Astrocyte (in vitro differentiated cells and primary cell): ENCODE measurements at regions not wholly inside any gene's neighbourhood (a gene's known extent, or its start where the extent isn't known, plus 50 kb on each side); places are given as distances from the start of the nearest gene placed in this dataset.

Experiments used
- DNase-seq: peaks from one replicate; pipeline ENCODE4 v3.0.0-alpha.2; 2010; ENCODE audit warnings: low read depth
- FAIRE-seq: peaks from 2 replicates; lab custom pipeline; 2011; peaks lifted over from hg19 to GRCh38; lab: Jason Lieb, UNC
- H2AFZ ChIP-seq: 2 replicates; pipeline ENCODE4 v1.6.0; 2012; ENCODE audit warnings: low read depth, low read length, inconsistent platforms
- H3K27ac ChIP-seq: 2 replicates; pipeline ENCODE4 v1.5.1; 2011; ENCODE audit warnings: low read depth, low read length, inconsistent platforms
- H3K27me3 ChIP-seq: 2 replicates; pipeline ENCODE4 v1.6.0; 2011; ENCODE audit warnings: low read length, inconsistent platforms; ENCODE audit not compliant: insufficient read depth
- H3K36me3 ChIP-seq: 2 replicates; pipeline ENCODE4 v1.5.1; 2011; ENCODE audit warnings: low read length, inconsistent platforms; ENCODE audit not compliant: insufficient read depth
- H3K4me1 ChIP-seq: 2 replicates; pipeline ENCODE4 v1.5.1; 2011; ENCODE audit warnings: low read length, inconsistent platforms; ENCODE audit not compliant: insufficient read depth
- H3K4me2 ChIP-seq: 2 replicates; pipeline ENCODE4 v1.6.0; 2012; ENCODE audit warnings: low read length, inconsistent platforms
- H3K4me3 ChIP-seq: 2 replicates; pipeline ENCODE4 v1.5.1; 2011; ENCODE audit warnings: low read depth, mild to moderate bottlenecking, low read length, inconsistent platforms; ENCODE audit not compliant: insufficient read depth
- H3K79me2 ChIP-seq: 2 replicates; pipeline ENCODE4 v1.6.0; 2012; ENCODE audit warnings: mild to moderate bottlenecking, low read length, inconsistent platforms; ENCODE audit not compliant: insufficient read depth
- H3K9ac ChIP-seq: 2 replicates; pipeline ENCODE4 v1.6.0; 2012; ENCODE audit warnings: mild to moderate bottlenecking, low read length, inconsistent platforms
- H3K9me3 ChIP-seq: 2 replicates; pipeline ENCODE4 v1.5.1; 2012; ENCODE audit warnings: low read depth, mild to moderate bottlenecking, low read length, inconsistent platforms; ENCODE audit not compliant: insufficient read depth
- H4K20me1 ChIP-seq: 2 replicates; pipeline ENCODE4 v1.6.0; 2012; ENCODE audit warnings: low read length, inconsistent platforms; ENCODE audit not compliant: insufficient read depth
- H3K27ac Mint-ChIP-seq: one replicate; pipeline ENCODE4 v1.8.0; 2021; ENCODE audit warnings: mild to moderate bottlenecking, mixed read lengths; ENCODE audit not compliant: unreplicated experiment
- H3K27me3 Mint-ChIP-seq: one replicate; pipeline ENCODE4 v1.8.0; 2021; ENCODE audit warnings: low read depth, mixed read lengths; ENCODE audit not compliant: unreplicated experiment
- H3K36me3 Mint-ChIP-seq: one replicate; pipeline ENCODE4 v1.8.0; 2021; ENCODE audit warnings: low read depth, mixed read lengths; ENCODE audit not compliant: unreplicated experiment
- H3K4me1 Mint-ChIP-seq: one replicate; pipeline ENCODE4 v1.8.0; 2021; ENCODE audit warnings: low read depth, mixed read lengths; ENCODE audit not compliant: unreplicated experiment
- H3K4me3 Mint-ChIP-seq: one replicate; pipeline ENCODE4 v1.8.0; 2021; ENCODE audit warnings: mild to moderate bottlenecking, moderate library complexity, mixed read lengths; ENCODE audit not compliant: unreplicated experiment
- H3K9me3 Mint-ChIP-seq: one replicate; pipeline ENCODE4 v1.8.0; 2021; ENCODE audit warnings: mild to moderate bottlenecking, mixed read lengths; ENCODE audit not compliant: unreplicated experiment
- CTCF ChIP-seq: IDR thresholded peaks from 2 replicates; pipeline ENCODE4 v1.5.1; 2011; ENCODE audit warnings: low read depth, mild to moderate bottlenecking, inconsistent platforms, low read length, moderate library complexity; ENCODE audit not compliant: insufficient read depth
- EZH2 ChIP-seq: IDR thresholded peaks from 2 replicates; pipeline ENCODE4 v1.6.1; 2012; ENCODE audit warnings: mild to moderate bottlenecking, low read length, inconsistent platforms; ENCODE audit not compliant: insufficient read depth

- H3K27me3 Mint-ChIP-seq, result no peaks in the 10 kb centered on the region
- DNase-seq, result peak; percentile 37
- TF ChIP-seq CTCF (no peak), EZH2 (no peak)
- Histone ChIP-seq H2AFZ (no peak overlapping the region), H4K20me1 (no peaks in the 10 kb centered on the region), H3K4me3 (no peak overlapping the region), H3K4me2 (no peak overlapping the region), H3K79me2 (no peaks in the 10 kb centered on the region), H3K36me3 (no peaks in the 10 kb centered on the region), H3K9ac (no peak overlapping the region), H3K27ac (no peak overlapping the region), H3K4me1 (no peaks in the 10 kb centered on the region), H3K27me3 (no peaks in the 10 kb centered on the region), H3K9me3 (no peaks in the 10 kb centered on the region)
- peaks cover 2% of the 10 kb centered on the region for H3K9me3 Mint-ChIP-seq
- FAIRE-seq, result no peak
- peak overlapping the region; percentile 51 for H3K27ac Mint-ChIP-seq
- H3K4me3 Mint-ChIP-seq, result no peak overlapping the region
- peaks cover 15% of the 10 kb centered on the region for H3K4me1 Mint-ChIP-seq
- no peaks in the 10 kb centered on the region for H3K36me3 Mint-ChIP-seq
Observed at GRCh38 chr5:27140831-27141230, 102.4 kb upstream of the CDH9 start.

DNA sequence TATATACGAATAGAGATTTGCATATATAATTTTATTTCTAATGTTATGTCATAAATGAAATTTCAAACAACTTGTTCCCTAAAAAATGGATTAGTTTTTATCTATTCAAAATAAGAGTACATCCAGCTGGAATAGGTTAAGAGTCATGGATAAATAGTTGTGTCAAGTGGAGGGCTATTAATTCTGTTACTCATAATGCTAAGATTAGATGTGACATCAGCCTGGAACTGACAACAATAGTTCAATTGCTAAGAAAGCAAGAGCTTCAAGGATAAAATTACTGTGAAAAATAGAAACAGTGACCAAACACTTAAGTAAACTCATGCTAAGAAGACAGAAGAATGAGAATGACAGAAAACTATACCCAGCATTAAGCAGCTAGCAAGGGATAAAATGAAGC, 92.2 kb upstream of the CDH9 start:
- Mint-ChIP-seq H3K27ac (peak overlapping the region; percentile 42), H3K36me3 (no peaks in the 10 kb centered on the region), H3K4me1 (peaks cover 8% of the 10 kb centered on the region), H3K9me3 (peaks cover 2% of the 10 kb centered on the region), H3K4me3 (no peak overlapping the region), H3K27me3 (no peaks in the 10 kb centered on the region)
- Histone ChIP-seq H4K20me1 (no peaks in the 10 kb centered on the region), H3K9ac (no peak overlapping the region), H3K27me3 (no peaks in the 10 kb centered on the region), H3K4me2 (no peak overlapping the region), H3K4me3 (no peak overlapping the region), H3K36me3 (no peaks in the 10 kb centered on the region), H2AFZ (no peak overlapping the region), H3K9me3 (no peaks in the 10 kb centered on the region), H3K27ac (no peak overlapping the region), H3K79me2 (no peaks in the 10 kb centered on the region), H3K4me1 (no peaks in the 10 kb centered on the region)
- no peak for FAIRE-seq
- DNase-seq, result peak; percentile 68
- no peak for TF ChIP-seq CTCF
- TF ChIP-seq EZH2, result no peak

- Histone ChIP-seq H3K79me2 (no peaks in the 10 kb centered on the region), H2AFZ (no peak overlapping the region), H3K4me1 (no peaks in the 10 kb centered on the region), H3K9ac (no peak overlapping the region), H3K36me3 (no peaks in the 10 kb centered on the region), H3K4me2 (no peak overlapping the region), H3K4me3 (no peak overlapping the region), H3K27me3 (no peaks in the 10 kb centered on the region), H3K27ac (no peak overlapping the region), H4K20me1 (no peaks in the 10 kb centered on the region), H3K9me3 (no peaks in the 10 kb centered on the region)
- H3K4me3 Mint-ChIP-seq, result no peak overlapping the region
- H3K4me1 Mint-ChIP-seq, result peaks cover 8% of the 10 kb centered on the region
- H3K9me3 Mint-ChIP-seq, result no peaks in the 10 kb centered on the region
- TF ChIP-seq EZH2 (no peak), CTCF (no peak)
- H3K36me3 Mint-ChIP-seq, result no peaks in the 10 kb centered on the region
- no peak for DNase-seq
- H3K27me3 Mint-ChIP-seq, result no peaks in the 10 kb centered on the region
- no peak overlapping the region for H3K27ac Mint-ChIP-seq
- FAIRE-seq, result no peak
Observed at GRCh38 chr5:27129926-27130325, 91.5 kb upstream of the CDH9 start.
